ENCODE measurements at regions not wholly inside any gene's neighbourhood (a gene's known extent, or its start where the extent isn't known, plus 50 kb on each side); places are given as distances from the start of the nearest gene placed in this dataset.

DNA sequence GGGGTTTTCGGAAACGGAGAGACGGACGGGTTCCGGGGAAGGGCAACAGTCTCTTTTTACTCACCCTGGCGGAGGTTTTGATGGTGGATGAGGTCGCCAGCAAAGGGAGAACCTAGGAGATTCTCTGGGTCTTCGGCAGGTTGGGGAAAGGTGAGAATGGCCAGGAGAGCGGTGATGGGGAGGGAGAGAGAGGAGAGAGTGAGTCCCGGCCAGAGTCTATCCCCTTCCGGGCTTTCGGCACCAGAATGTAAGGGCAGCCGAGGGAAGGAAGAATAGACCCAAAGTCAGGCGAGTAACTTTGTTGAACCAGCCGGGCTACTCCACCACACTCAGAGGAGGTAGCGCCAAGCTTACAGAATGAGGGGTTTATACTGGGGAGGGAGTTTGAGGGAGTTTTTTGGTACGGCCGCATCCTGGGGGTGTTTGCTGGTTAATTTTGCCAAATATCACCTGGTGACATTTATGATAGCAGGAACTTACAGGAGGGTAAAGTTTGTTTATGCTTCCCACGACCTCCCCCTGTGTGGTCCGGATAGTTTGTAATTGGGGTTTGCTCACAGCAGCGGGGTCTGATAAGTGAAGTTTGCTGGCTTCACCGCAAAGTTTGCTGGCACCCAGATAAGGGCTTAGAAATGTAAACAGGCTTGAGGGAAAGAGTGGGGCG lies 141.1 kb upstream of the ETV3 start:
- Histone ChIP-seq H3K4me1 (ENCODE audit: control insufficient read depth, insufficient read depth, low read length) (no peaks in the 10 kb centered on the region), H2BK5ac (ENCODE audit: low read depth, low read length, poor library complexity, severe bottlenecking) (no peak overlapping the region), H3K79me1 (ENCODE audit: low read depth in 1 of 2, low read length in 2 of 2) (no peaks in the 10 kb centered on the region), H3K9ac (ENCODE audit: low read depth, low read length) (no peak overlapping the region), H4K5ac (ENCODE audit: low read depth, low read length) (no peak overlapping the region), H2BK20ac (ENCODE audit: low read depth, low read length) (no peak overlapping the region), H4K91ac (ENCODE audit: insufficient read depth, low read depth, low read length) (no peak overlapping the region), H3K18ac (ENCODE audit: low read depth, low read length) (no peak overlapping the region), H2AFZ (replicated peaks; ENCODE audit: low read length, poor library complexity) (no peak overlapping the region), H3K4me3 (ENCODE audit: insufficient read depth, low read depth, low read length) (no peak overlapping the region), H2BK120ac (ENCODE audit: low read depth, low read length) (no peak overlapping the region), H2AK5ac (ENCODE audit: low read depth, low read length) (no peak overlapping the region), H3K36me3 (ENCODE audit: control insufficient read depth, insufficient read depth, low read length) (no peaks in the 10 kb centered on the region), H4K20me1 (ENCODE audit: insufficient read depth, low read length) (no peaks in the 10 kb centered on the region), H3K9me3 (ENCODE audit: control insufficient read depth, insufficient read depth, low read length) (no peaks in the 10 kb centered on the region), H3K4ac (ENCODE audit: low read depth, low read length) (no peak overlapping the region), H3K56ac (ENCODE audit: extremely low read depth, insufficient read depth, low read length) (no peak overlapping the region), H3K9me1 (ENCODE audit: insufficient read depth, low read length) (peaks cover 3% of the 10 kb centered on the region; the same call in 1 of the 2 replicates), H3K14ac (replicated peaks; ENCODE audit: low read depth, low read length) (no peak overlapping the region), H4K8ac (ENCODE audit: low read depth in 2 of 2, low read length in 2 of 2) (no peak overlapping the region), H3K4me2 (ENCODE audit: low read depth, low read length) (no peak overlapping the region), H3K23ac (ENCODE audit: low read depth, low read length) (no peak overlapping the region), H2BK15ac (ENCODE audit: low read depth, low read length) (no peak overlapping the region), H3K27me3 (ENCODE audit: control insufficient read depth, insufficient read depth, low read length) (peaks cover 7% of the 10 kb centered on the region), H3K27ac (ENCODE audit: insufficient read depth, low read length) (no peak overlapping the region), H2AK9ac (replicated peaks; ENCODE audit: low read depth, low read length, poor library complexity) (no peak overlapping the region)
- BruUV-seq (replicated peaks), result no TSS peak
- DNase-seq (no peak), ATAC-seq (ENCODE audit: low read depth) (no peak)
- POLR2A ChIA-PET (ENCODE audit: unreplicated experiment), result no interaction called here
- 21% methylated on average over 7 of the region's 23 CpGs; no CpG with 5 or more reads in 1 of the 2 experiments for WGBS, 2 experiments (ENCODE audit: extremely low coverage in 2 of 2, insufficient read length in 1 of 2)
- TF ChIP-seq SMC3 (IDR thresholded peaks at IDR 0.05; ENCODE audit: low read depth, low read length) (no peak), MXI1 (IDR thresholded peaks at IDR 0.05; ENCODE audit: borderline replicate concordance, low read depth, low read length) (no peak), NFE2L2 (IDR thresholded peaks at IDR 0.05; ENCODE audit: low read depth, low read length) (no peak), POLR2A (IDR thresholded peaks at IDR 0.05; ENCODE audit: low read depth, low read length) (no peak), RCOR1 (IDR thresholded peaks at IDR 0.05; ENCODE audit: insufficient replicate concordance, low read length) (no peak)
- TF ChIP-seq, protein P1, sequence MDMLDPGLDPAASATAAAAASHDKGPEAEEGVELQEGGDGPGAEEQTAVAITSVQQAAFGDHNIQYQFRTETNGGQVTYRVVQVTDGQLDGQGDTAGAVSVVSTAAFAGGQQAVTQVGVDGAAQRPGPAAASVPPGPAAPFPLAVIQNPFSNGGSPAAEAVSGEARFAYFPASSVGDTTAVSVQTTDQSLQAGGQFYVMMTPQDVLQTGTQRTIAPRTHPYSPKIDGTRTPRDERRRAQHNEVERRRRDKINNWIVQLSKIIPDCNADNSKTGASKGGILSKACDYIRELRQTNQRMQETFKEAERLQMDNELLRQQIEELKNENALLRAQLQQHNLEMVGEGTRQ (IDR thresholded peaks at IDR 0.05; ENCODE audit: low read depth, low read length), result no peak
- TF ChIP-seq, protein P2, sequence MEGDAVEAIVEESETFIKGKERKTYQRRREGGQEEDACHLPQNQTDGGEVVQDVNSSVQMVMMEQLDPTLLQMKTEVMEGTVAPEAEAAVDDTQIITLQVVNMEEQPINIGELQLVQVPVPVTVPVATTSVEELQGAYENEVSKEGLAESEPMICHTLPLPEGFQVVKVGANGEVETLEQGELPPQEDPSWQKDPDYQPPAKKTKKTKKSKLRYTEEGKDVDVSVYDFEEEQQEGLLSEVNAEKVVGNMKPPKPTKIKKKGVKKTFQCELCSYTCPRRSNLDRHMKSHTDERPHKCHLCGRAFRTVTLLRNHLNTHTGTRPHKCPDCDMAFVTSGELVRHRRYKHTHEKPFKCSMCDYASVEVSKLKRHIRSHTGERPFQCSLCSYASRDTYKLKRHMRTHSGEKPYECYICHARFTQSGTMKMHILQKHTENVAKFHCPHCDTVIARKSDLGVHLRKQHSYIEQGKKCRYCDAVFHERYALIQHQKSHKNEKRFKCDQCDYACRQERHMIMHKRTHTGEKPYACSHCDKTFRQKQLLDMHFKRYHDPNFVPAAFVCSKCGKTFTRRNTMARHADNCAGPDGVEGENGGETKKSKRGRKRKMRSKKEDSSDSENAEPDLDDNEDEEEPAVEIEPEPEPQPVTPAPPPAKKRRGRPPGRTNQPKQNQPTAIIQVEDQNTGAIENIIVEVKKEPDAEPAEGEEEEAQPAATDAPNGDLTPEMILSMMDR (conservative IDR thresholded peaks at IDR 0.05; ENCODE audit: low read depth, low read length), result no peak
- dilution Hi-C loops (cut with HindIII; ENCODE audit: low sequenced_read_pairs, unreplicated experiment), result no loop called here
- in situ Hi-C loops (cut with MboI; ENCODE audit: low sequenced_read_pairs), result no loop called here
- intact Hi-C loops (cut with micrococcal nuclease), result no loop called here
- CTCF ChIA-PET, result no interaction called here
